ENCODE measurements at regions not wholly inside any gene's neighbourhood (a gene's known extent, or its start where the extent isn't known, plus 50 kb on each side); places are given as distances from the start of the nearest gene placed in this dataset.

- Histone ChIP-seq H3K9me3 (replicated peaks; ENCODE audit: control insufficient read depth, insufficient read depth, low read length) (no peaks in the 10 kb centered on the region), H3K27ac (ENCODE audit: insufficient read depth, low read depth, low read length) (no peak overlapping the region), H3K4me1 (ENCODE audit: control insufficient read depth, extremely low read depth, insufficient read depth, low read length) (no peaks in the 10 kb centered on the region), H4K20me1 (replicated peaks; ENCODE audit: control insufficient read depth, extremely low read depth, insufficient read depth, low read length) (no peaks in the 10 kb centered on the region), H3K9me1 (replicated peaks; ENCODE audit: control insufficient read depth, extremely low read depth, insufficient read depth, low read length) (no peaks in the 10 kb centered on the region), H3K9ac (replicated peaks; ENCODE audit: extremely low read depth, insufficient read depth, low read length) (no peak overlapping the region), H3K27me3 (ENCODE audit: control insufficient read depth in 2 of 2, insufficient read depth in 2 of 2, low read length in 2 of 2) (no peaks in the 10 kb centered on the region), H3K36me3 (ENCODE audit: control insufficient read depth in 2 of 2, extremely low read depth in 1 of 2, insufficient read depth in 2 of 2, low read length in 2 of 2) (no peaks in the 10 kb centered on the region), H3K4me2 (ENCODE audit: insufficient read depth, low read length) (no peak overlapping the region), H3K4me3 (replicated peaks in 1 of 3; ENCODE audit: insufficient read depth in 1 of 3, low read depth in 1 of 3, low read length in 3 of 3) (no peak overlapping the region), H2AFZ (ENCODE audit: low read depth, low read length) (no peak overlapping the region), H3K79me2 (ENCODE audit: control insufficient read depth, insufficient read depth, low read length) (no peaks in the 10 kb centered on the region)
- TF ChIP-seq GATA2 (IDR thresholded peaks at IDR 0.05; ENCODE audit: insufficient read depth, insufficient read length, low read depth, low read length) (no peak), POLR2A (IDR thresholded peaks at IDR 0.05; ENCODE audit: low read depth, low read length) (no peak), CTCF (IDR thresholded peaks at IDR 0.05; ENCODE audit: extremely low read depth in 1 of 2, insufficient read depth in 1 of 2, low read depth in 1 of 2, low read length in 2 of 2) (no peak), MYC (IDR thresholded peaks at IDR 0.05; ENCODE audit: low read depth, low read length) (no peak), JUN (IDR thresholded peaks at IDR 0.05; ENCODE audit: borderline replicate concordance, insufficient read depth, insufficient read length, low read depth) (no peak), EZH2 (IDR thresholded peaks at IDR 0.05; ENCODE audit: borderline replicate concordance, low read depth, low read length, severe bottlenecking) (no peak), FOS (IDR thresholded peaks at IDR 0.05; ENCODE audit: borderline replicate concordance, insufficient read depth, low read length) (no peak), POLR2AphosphoS5 (IDR thresholded peaks at IDR 0.05; ENCODE audit: insufficient read depth, low read depth, low read length) (no peak)
- TF ChIP-seq, protein P1, sequence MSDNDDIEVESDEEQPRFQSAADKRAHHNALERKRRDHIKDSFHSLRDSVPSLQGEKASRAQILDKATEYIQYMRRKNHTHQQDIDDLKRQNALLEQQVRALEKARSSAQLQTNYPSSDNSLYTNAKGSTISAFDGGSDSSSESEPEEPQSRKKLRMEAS (IDR thresholded peaks at IDR 0.05; ENCODE audit: insufficient read depth, insufficient read length) = no peak
- dilution Hi-C loops (cut with MboI; ENCODE audit: extremely low pct_ligation_motif_present, low sequenced_read_pairs) (no loop called here), intact Hi-C loops (cut with micrococcal nuclease) (no loop called here)
- FAIRE-seq (no peak), DNase-seq (ENCODE audit: low read depth, low spot score) (no peak)
- BruUV-seq (replicated peaks) = no TSS peak
- ChIA-PET POLR2A (no interaction called here), CTCF (interaction anchor here (1.3 kb wide), 1 partner anchor 10 kb away, joined by 3 read pairs; no protein-coding TSS in a partner anchor)
Measured at GRCh38 chr6:130748041-130748440, 79.2 kb upstream of the SMLR1 start.

Data from endothelial cell of umbilical vein (primary cell).